HG03045 (cell line): ENCODE measurements at regions not wholly inside any gene's neighbourhood (a gene's known extent, or its start where the extent isn't known, plus 50 kb on each side); places are given as distances from the start of the nearest gene placed in this dataset.
"Not testable (repeated sequence)": the region's sequence is repeated elsewhere in the genome, so short reads cannot be mapped to it uniquely, and the experiment has no call there.

Experiments
- ATAC-seq: cut with Tn5 transposase; IDR thresholded peaks from one replicate; pipeline ENCODE4 v1.9.1; 2021; ENCODE audit warnings: mild to moderate bottlenecking, moderate library complexity; ENCODE audit not compliant: unreplicated experiment

DNA sequence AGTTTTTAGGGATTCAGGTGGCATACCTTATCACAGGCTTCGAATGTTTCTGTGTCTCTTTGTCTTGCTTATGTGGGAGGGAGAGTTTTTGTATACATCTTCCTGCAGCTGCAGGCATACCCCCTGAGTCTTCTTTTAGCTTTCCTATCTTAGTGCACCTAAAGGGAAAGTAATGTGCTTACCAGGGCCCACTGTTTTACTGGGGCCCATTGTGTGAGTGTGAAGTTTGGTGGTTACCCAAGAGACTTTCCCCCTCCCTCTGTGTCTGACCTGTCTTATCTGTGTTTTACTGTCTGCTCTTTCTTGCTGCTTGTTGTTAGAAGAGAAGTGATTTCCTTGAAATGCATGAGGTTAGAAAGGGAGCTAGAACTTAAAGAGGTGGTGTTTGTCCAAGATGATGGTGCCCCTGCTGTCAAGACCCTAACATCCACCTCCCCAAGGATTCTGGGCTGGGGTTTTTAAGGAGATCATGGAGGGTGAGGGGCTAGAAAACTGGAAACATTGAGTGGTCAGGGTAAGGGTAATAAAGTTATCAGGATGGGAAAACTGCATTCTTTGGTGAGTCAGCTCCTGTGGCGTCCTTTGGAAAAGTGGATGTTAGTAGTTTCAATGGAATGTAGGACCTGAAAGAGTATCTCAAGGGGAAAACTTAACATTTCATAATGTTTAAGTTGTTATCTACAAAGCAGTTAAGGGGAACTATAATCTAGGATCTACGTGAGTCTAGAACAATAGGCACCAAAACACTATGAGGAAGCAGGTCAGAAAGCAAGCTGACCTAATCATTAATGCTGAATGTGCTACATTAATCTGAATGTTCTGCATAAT, 583.5 kb upstream of the TUSC1 start:
- no peak for ATAC-seq

- no peak for ATAC-seq
Observed at GRCh38 chr9:26260238-26260637, 582.0 kb upstream of the TUSC1 start.

DNA sequence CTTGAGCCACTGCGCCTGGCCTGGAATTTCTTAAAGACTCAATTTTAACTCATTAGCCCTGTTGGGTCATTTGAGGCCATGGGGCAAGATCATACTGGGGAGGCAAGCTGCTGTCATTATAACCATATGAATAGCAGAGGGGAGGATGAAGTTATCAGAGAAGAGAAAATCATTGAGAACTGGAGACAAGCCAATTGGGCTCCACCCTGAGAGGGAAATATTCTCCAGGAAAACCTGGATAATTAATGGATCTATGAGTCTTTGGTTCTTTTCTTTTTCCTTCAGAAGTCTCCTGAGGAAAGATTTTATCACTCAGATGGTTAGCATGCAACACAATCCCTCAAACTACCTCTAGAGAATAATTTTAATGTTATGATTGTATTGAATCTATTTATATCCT, 569.6 kb upstream of the TUSC1 start:
- no peak for ATAC-seq

GRCh38 chr9:26244661-26245451, 566.6 kb upstream of the TUSC1 start:
- no peak for ATAC-seq

DNA sequence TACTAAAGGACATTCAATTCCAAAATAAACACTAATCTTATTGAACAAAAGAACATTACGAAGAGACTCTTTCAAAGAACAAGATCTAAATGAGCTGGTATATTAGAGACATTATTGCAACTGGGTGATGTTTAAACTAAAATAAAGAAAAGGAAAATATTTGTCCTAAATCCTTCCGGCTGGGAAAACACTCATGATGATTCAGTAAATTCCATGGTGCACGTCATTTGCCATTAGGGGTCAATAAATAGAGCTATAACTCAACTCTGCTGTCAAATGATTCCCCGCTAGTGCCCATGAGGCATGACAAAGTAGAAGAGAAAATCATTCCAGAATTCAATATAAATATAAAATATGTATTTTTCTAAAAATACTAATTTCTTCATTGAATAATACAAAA, 565.5 kb upstream of the TUSC1 start:
- no peak for ATAC-seq

DNA sequence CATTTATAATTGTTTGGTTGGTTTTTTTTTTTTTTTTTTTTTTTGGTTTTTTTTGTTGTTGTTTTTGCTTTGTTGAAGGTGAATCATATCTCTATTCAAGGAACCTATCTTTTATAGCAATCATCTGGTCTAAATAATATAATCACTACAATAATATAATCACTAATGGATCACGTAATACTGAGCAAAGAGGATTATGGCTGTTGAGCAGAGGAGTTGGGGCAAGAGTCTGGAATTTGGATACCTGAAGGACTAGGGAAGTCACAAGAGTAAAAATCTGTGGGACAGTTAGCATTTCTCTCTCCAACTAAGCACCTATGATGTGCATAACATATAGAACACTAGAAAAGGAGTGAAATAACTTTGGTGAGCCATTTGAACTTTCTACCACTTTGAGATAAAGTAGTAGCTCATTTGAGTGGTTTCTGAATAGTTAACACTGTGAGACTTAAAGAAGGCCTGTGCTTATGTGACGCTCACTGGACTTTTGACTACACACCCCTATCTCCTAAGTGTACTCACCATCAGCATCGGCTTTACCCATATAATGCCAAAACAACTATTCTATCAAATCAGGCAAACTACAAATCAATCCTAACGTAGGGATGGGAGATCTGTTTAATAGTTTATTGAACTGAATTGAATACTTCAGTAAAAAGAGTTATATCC, 564.9 kb upstream of the TUSC1 start:
- ATAC-seq, result no peak

DNA sequence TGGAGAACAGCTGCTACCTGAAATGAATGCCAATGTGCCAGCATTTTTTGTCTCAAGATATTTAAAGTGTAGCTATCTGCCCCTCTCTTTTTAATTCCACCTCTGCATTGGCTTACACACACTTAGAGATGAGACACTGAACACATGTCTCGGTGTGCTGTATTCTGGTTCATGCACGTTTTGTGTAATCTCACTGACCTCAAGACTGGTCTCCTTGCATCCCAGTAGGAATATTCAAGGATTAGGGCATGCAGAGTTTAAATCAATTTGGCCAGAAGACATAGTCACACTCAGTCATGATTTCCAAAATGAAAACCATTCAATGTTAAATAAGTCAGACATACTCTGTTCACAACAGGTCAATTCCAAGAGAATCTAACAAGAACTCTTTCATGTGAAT, 561.8 kb upstream of the TUSC1 start:
- ATAC-seq, result no peak

DNA sequence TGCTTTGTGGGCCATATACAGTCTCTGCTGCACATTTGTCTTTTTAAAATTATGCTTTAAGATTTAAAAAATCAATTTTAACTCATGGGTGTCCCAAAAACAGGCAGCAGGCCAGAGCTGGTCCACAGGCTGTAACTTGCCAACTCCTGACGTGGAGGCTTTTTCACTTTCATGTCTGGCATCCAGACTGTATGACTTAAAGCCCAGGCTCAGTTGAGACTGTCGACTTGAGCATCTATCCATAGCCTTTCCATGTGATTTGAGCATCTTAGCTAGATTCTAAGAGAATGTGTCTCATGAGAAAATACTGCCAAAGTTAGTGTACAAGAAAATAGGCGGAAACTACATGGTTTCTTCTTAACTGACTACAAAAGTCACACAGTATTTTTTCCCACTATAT, 559.0 kb upstream of the TUSC1 start:
- ATAC-seq, result no peak

DNA sequence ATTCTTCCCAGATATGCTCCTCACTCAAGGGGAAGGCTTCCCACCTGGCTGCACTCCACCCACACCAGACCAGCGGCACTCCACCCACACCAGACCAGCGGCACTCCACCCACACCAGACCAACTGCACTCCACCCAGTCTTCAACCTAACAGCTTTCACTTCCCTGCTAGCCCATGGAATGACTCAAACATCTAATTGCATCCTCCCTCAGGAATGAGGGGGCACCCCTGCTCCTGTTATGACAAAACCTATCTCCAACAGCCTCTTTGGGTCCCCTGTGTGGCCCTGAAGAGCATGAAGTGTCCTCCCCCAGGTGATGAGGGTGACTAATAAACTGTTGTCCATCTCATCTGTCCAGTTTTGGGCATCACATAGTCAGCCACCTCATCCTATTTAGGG, 556.6 kb upstream of the TUSC1 start:
- peak; percentile 59 for ATAC-seq

- ATAC-seq, result no peak
Observed at GRCh38 chr9:26231391-26231790, 553.1 kb upstream of the TUSC1 start.

DNA sequence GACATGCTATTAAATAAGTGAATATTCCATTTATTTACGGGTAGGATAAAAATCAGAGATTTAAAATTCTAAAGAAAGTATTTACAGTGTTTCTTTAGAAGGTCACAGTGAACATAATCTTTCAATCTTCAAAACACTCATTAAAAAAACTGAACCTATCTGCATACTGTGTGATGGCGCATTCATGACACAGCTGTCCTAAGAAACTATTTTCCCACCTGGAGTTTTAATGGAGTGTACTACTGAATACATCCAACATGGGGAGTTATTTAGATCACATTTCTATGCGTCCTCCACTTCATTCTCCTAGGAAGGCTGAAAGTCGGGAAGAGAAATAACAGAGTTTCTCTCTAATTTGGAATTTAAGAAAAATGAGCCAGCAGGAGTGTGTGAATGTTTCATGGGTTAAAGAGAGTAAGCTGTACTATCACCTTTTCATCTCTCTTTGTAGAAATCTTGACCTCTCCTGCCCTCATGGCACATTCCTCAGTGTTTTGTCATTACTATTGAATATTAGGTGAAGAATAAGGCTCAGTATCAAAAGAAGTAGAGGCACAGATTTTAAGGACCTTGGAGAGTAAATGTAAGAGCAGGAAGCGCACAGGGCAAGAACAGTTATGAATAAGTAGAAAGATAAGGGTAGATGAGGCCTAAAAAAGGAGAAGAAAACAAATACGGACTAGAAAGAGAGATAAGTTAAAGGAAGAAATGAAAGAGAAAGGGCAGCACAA, 551.2 kb upstream of the TUSC1 start:
- ATAC-seq, result no peak

- no peak for ATAC-seq
Observed at GRCh38 chr9:26228273-26228672, 550.0 kb upstream of the TUSC1 start.

DNA sequence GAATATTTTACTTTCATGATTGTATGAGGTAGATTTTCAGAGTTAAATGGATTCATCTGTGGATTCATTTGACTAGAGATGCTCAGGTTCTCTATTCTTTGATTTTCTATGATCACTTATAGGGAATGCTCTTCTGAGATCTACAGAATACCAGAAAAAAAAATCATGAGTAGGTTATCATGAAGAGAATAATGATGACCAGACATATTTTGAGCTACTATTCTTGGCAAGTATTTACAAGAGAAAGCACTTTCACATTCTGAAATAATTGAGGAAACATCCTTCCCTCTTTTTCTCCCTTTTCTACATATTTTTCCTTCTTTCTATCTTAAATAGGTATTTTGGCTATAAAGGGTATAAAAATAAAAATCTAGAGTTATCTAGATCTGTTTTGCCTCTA, 543.0 kb upstream of the TUSC1 start:
- no peak for ATAC-seq

DNA sequence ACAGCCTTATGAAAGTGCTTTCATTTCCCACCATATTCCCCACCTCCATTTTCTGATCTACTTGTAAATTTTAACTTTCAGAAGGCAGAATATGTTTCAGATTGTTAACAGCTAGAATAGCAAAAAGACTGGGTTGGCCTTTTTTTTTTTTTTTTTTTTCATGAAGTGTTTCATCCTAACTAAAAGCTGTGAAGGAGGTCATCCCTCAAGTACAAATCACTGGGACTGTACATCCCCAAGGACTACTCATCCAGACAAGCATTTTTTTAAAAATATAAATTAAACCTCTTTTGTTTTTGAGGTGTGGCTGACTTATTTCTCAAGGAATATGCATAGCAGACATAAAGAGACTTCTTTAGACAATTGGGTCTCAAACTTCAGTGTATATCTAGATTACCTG, 542.1 kb upstream of the TUSC1 start:
- ATAC-seq, result no peak

DNA sequence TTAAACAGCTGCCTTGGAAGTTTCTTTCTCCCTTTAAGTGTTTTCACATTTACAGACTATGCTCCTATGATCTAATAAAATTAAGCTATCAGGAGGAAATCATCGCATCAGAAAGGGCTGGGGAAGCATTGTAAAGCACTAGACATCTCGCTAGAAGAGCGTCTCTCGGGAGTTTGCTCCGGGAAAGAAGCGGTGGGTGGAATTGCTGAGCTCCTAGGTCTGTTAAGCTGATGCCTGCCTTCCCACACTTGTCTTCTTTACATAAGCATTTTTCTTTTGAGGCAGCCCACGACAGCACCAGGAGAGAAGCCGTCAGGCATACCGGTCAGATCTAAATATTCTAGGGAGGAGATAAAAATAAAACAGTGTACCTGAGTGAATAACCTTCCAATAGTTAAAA, 541.7 kb upstream of the TUSC1 start:
- no peak for ATAC-seq

DNA sequence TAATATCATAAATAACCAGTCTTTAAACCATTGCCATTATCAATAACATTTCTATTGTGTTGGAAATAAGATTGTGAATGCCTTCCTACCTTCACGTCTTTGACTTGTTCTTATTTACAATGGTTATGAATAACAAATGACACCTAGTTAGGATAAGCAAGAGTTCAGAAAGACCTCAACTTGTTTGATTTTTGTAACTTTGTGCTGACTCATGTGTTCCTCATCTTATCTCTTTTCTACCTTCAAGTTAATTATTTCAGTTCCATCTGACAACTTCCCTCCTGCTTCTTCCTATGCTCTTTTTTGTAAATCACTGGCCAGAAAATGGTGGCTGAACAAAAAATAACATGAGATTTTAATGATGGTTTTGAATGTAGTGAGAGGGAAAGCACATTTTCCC, 538.5 kb upstream of the TUSC1 start:
- no peak for ATAC-seq

GRCh38 chr9:26214713-26215444, 536.6 kb upstream of the TUSC1 start:
- not testable (repeated sequence) for ATAC-seq

- no peak for ATAC-seq
Observed at GRCh38 chr9:26210338-26210851, 532.2 kb upstream of the TUSC1 start.

DNA sequence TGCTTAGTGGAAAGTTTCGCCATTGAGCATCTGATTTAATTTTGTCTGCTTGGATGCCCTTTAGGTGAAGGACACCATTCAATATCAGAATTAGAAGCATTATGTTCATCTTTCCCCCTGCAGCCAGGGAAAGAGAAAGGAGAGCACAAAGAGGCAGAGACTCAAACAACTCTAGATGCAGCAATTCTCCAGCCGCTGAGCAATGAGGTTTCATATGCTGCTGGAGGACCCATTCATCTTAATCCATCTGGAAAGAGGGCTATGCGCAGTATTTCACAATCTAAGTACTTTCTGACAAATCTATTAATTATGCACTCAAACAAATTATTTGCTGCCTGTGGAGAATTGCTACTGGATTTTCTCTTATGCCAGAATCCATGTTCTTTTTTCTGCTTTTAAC, 527.0 kb upstream of the TUSC1 start:
- ATAC-seq, result no peak

- ATAC-seq, result no peak
Observed at GRCh38 chr9:26193237-26193636, 515.0 kb upstream of the TUSC1 start.
